NT2/D1 (cell line): ENCODE measurements at regions not wholly inside any gene's neighbourhood (a gene's known extent, or its start where the extent isn't known, plus 50 kb on each side); places are given as distances from the start of the nearest gene placed in this dataset.

Experiments used
- SUZ12 ChIP-seq: IDR thresholded peaks from 2 replicates; pipeline ENCODE4 v1.6.1; 2011; ENCODE audit not compliant: insufficient read length, insufficient read depth; ENCODE audit errors: extremely low read depth
- YY1 ChIP-seq: IDR thresholded peaks from 2 replicates; pipeline ENCODE4 v1.6.1; 2011; ENCODE audit not compliant: insufficient read length, insufficient read depth

- TF ChIP-seq SUZ12: no peak
- TF ChIP-seq YY1: no peak
Measured at GRCh38 chr5:71782771-71783770, 64.0 kb downstream of the CARTPT start.
